ENCODE measurements at regions not wholly inside any gene's neighbourhood (a gene's known extent, or its start where the extent isn't known, plus 50 kb on each side); places are given as distances from the start of the nearest gene placed in this dataset.

DNA sequence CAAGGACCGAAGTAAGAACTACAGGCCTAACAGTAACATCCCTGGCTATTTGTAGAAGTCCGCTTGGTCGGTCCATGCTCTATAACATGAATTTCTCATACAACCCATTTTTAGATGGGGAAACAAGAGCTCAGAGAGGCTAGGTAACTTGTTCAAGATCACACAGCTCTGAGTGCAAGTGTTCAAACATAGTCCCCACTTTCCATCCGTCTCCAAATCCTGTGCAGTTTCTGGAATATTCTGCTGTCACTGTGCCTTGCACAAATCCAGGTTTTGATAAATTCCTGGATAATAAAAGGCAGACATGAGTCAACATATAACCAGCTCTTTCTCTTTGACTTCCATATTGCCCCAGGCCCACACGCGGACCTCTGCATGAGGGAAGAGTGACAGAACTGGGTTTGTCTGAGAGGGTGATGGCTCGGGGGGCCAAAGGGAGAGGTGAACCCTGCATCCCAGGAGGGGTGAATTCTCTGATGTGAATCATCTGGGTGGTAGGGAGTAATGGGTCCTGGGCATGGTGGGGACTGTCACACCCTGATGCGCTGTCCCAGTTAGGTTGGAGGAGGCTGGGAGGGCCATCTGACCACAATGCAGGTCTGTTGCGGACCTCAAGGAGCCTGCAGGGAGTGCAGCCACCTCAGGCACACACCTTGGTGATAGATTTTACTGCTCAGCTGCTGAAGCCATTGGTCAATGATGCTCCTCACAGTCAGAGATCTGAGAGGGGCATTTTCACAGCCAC is 162.2 kb downstream of the SMAD6 start:
- no peaks in the 10 kb centered on the region for H3K9me3 ChIP-seq
- TF ChIP-seq, protein P1, sequence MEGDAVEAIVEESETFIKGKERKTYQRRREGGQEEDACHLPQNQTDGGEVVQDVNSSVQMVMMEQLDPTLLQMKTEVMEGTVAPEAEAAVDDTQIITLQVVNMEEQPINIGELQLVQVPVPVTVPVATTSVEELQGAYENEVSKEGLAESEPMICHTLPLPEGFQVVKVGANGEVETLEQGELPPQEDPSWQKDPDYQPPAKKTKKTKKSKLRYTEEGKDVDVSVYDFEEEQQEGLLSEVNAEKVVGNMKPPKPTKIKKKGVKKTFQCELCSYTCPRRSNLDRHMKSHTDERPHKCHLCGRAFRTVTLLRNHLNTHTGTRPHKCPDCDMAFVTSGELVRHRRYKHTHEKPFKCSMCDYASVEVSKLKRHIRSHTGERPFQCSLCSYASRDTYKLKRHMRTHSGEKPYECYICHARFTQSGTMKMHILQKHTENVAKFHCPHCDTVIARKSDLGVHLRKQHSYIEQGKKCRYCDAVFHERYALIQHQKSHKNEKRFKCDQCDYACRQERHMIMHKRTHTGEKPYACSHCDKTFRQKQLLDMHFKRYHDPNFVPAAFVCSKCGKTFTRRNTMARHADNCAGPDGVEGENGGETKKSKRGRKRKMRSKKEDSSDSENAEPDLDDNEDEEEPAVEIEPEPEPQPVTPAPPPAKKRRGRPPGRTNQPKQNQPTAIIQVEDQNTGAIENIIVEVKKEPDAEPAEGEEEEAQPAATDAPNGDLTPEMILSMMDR (IDR thresholded peaks at IDR 0.05), result no peak
- H3K9ac ChIP-seq (ENCODE audit: low read depth in 2 of 2, low read length in 2 of 2), result no peak overlapping the region
- H3K27me3 ChIP-seq, result no peaks in the 10 kb centered on the region
- no peak overlapping the region for H3K4me3 ChIP-seq
- no peak overlapping the region for H3K27ac ChIP-seq
- peak; percentile 8 for DNase-seq
- H3K36me3 ChIP-seq, result no peaks in the 10 kb centered on the region
- H3K4me1 ChIP-seq, result no peaks in the 10 kb centered on the region
- intact Hi-C loops (cut with DNase I), result no loop called here

DNA sequence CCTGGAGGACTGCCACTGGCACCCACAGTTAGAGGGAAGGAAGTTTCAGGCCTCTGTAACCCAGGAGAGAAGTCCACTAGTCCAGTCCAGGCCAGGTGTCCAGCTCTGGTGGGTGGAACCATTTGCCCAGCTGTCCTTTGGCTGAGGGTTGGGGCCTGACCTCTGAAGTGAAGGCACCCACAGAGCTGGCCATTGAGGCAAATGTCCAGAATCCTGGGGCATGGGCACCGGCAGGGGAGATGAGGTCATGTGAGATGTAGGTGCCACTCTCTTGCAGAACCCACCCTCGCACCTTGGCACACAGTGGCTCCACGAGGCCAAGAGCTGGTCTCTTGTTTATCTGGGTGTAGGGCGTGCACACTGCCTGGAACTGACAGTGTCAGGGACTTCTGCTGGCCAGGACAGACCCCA is 162.8 kb downstream of the SMAD6 start:
- H3K27ac ChIP-seq, result no peak overlapping the region
- H3K9ac ChIP-seq (ENCODE audit: low read depth in 2 of 2, low read length in 2 of 2), result no peak overlapping the region
- no peaks in the 10 kb centered on the region for H3K9me3 ChIP-seq
- DNase-seq, result peak; percentile 15
- no peaks in the 10 kb centered on the region for H3K36me3 ChIP-seq
- no peaks in the 10 kb centered on the region for H3K4me1 ChIP-seq
- H3K27me3 ChIP-seq, result no peaks in the 10 kb centered on the region
- intact Hi-C loops (cut with DNase I), result no loop called here
- no peak overlapping the region for H3K4me3 ChIP-seq
- TF ChIP-seq, protein P1 (IDR thresholded peaks at IDR 0.05), result no peak

DNA sequence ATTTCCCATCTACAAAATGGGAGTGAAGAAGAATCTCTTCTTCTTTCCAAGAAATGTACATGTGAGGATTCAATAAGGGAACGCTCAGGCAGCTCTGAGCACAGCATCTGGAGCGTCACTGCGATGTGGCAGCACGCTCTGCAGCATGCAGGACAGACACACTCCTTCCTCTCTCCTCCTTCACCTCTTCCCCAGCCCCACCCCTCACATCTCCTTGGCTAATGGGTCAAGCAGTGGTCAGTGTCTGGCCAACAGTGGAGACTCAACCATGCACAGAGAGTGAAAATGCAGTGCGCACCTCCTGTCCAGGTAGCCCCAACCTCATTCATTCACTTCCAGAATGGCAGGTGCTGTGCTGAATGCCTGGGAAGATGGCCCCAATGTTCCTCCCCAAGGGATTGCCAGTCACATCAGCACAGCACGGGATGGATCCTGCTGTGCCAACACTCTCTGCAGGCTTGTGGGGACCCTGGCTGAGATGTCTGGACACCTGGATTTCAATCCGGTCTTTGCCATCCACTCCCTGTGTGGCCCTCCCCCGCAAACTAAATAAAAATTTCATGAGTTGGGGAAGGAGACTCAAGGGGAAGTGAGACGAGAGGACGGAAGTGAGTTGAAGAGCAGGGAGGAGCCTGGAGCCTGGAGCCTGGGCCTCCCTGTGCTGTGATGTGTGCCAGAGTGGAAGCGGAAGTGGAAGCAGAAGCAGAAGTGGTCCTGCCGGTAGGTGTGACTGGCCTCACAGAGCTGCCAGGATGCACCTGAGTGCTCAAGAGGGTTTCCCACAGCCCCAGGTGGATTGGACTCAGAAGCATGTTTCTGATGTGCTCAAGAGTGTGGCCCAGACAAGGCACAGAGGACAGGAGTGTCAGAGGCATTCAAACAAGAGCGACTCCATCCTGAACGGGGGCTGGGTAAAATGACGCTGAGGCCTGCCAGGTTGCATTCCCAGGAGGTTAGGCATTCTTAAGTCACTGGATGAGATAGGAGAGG is 163.9 kb downstream of the SMAD6 start:
- TF ChIP-seq, protein P1 (IDR thresholded peaks at IDR 0.05), result no peak
- H3K27ac ChIP-seq, result no peak overlapping the region
- H3K27me3 ChIP-seq, result no peaks in the 10 kb centered on the region
- no peaks in the 10 kb centered on the region for H3K9me3 ChIP-seq
- H3K4me3 ChIP-seq, result no peak overlapping the region
- no peaks in the 10 kb centered on the region for H3K4me1 ChIP-seq
- intact Hi-C loops (cut with DNase I), result no loop called here
- DNase-seq, result peak; percentile 20
- no peaks in the 10 kb centered on the region for H3K36me3 ChIP-seq
- H3K9ac ChIP-seq (ENCODE audit: low read depth in 2 of 2, low read length in 2 of 2), result no peak overlapping the region

DNA sequence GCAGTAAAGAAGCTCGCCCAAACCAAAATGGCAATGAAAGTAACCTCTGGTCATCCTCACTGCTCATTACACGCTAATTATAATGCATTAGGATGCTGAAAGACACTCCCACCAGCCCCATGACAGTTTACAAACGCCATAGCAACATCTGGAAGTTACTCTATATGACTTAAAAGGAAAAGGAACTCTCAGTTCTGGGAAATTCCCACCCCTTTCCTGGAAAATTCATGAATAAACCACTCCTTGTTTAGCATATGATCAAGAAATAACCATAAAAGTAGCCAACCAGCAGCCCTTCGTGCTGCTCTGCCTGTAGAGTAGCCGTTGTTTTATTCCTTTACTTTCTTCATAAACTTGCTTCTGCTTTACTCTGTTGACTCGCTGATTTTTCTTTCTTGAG is 164.6 kb downstream of the SMAD6 start:
- Histone ChIP-seq H3K36me3 (no peaks in the 10 kb centered on the region), H3K4me3 (no peak overlapping the region), H3K9ac (ENCODE audit: low read depth in 2 of 2, low read length in 2 of 2) (no peak overlapping the region), H3K9me3 (no peaks in the 10 kb centered on the region), H3K27ac (no peak overlapping the region), H3K4me1 (no peaks in the 10 kb centered on the region), H3K27me3 (no peaks in the 10 kb centered on the region)
- intact Hi-C loops (cut with DNase I), result no loop called here
- DNase-seq, result no peak
- TF ChIP-seq, protein P1 (IDR thresholded peaks at IDR 0.05), result no peak

DNA sequence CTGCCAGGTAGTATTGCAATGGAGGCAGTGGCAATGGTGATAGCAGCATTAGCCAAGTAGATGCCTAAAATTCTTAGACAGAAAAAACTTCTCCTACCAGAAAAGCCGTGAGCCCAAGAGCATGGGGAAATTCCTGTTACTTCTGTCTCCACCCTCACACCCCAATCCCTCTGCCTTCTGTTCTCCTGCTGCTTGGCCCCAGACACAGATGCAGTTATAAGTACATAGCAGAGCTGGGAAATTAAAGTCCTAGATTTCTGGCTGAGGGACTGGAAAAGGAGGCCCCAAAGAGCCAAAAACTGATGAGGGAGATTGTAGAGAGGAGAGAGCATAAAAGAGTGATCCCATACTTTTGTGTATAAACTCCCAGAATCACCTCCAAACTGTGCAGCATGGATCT is 166.9 kb downstream of the SMAD6 start:
- DNase-seq, result peak; percentile 4
- intact Hi-C loops (cut with DNase I), result no loop called here
- no peaks in the 10 kb centered on the region for H3K36me3 ChIP-seq
- no peaks in the 10 kb centered on the region for H3K27me3 ChIP-seq
- no peak overlapping the region for H3K4me3 ChIP-seq
- no peak overlapping the region for H3K9ac ChIP-seq (ENCODE audit: low read depth in 2 of 2, low read length in 2 of 2)
- H3K4me1 ChIP-seq, result no peaks in the 10 kb centered on the region
- H3K27ac ChIP-seq, result no peak overlapping the region
- TF ChIP-seq, protein P1 (IDR thresholded peaks at IDR 0.05), result no peak
- H3K9me3 ChIP-seq, result no peaks in the 10 kb centered on the region
